Breast epithelium (tissue), 4 donors: ENCODE measurements at regions not wholly inside any gene's neighbourhood (a gene's known extent, or its start where the extent isn't known, plus 50 kb on each side); places are given as distances from the start of the nearest gene placed in this dataset.

Source experiments
- DNase-seq, 2 donors: peaks; one replicate each; pipeline ENCODE4 v3.0.0-alpha.2; 2019; ENCODE audit warnings: low spot score in 2 of 2
- H3K27ac ChIP-seq, 2 donors: fragments of 200-600 bp; sonication (generic) in 1 of 2; one replicate each; pipeline ENCODE4 v1.5.1; 2016 to 2019; ENCODE audit warnings: mild to moderate bottlenecking in 1 of 2
- H3K27me3 ChIP-seq, 2 donors: fragments of 200-600 bp; sonication (generic) in 1 of 2; one replicate each; pipeline versions ENCODE4 v1.5.1 to v1.6.0; 2017 to 2019; ENCODE audit warnings: control low read depth in 1 of 2, mild to moderate bottlenecking in 1 of 2
- H3K36me3 ChIP-seq: fragments of 200-600 bp; one replicate; pipeline ENCODE4 v1.5.1; 2019
- H3K4me1 ChIP-seq, 2 donors: fragments of 200-600 bp; sonication (generic); one replicate each; pipeline ENCODE4 v1.5.1; 2016 to 2019; ENCODE audit warnings: control low read depth in 1 of 2
- H3K4me3 ChIP-seq, 3 donors: fragments of 200-600 bp; sonication (generic); 1 replicate in 2 of 3; 2 replicates in 1 of 3; pipeline ENCODE4 v1.5.1; 2016 to 2019; ENCODE audit warnings: mild to moderate bottlenecking in 3 of 3, moderate library complexity in 2 of 3
- H3K9me3 ChIP-seq, 2 donors: fragments of 200-600 bp; sonication (generic) in 1 of 2; one replicate each; pipeline ENCODE4 v1.5.1; 2016 to 2019; ENCODE audit warnings: control low read depth in 1 of 2
- POLR2A ChIP-seq: fragments of 450-650 bp; IDR thresholded peaks from one replicate; pipeline ENCODE4 v1.6.1; 2016; ENCODE audit warnings: antibody characterized with exemption, mild to moderate bottlenecking, moderate library complexity
- POLR2AphosphoS5 ChIP-seq, 3 donors: sonication (generic); formaldehyde crosslinking; IDR thresholded peaks; one replicate each; pipeline ENCODE4 v1.6.1; 2017; ENCODE audit warnings: antibody characterized with exemption in 3 of 3
- intact Hi-C: fragments of 100-400 bp; cut with DNase I; formaldehyde crosslinking; loops from one replicate; pipeline ENCODE4 v1.15.1; 2023; ENCODE audit warnings: low total_unique reads
- TF ChIP-seq, protein P1 (sequence below), 3 donors: fragments of 450-650 bp; IDR thresholded peaks; one replicate each; pipeline ENCODE4 v1.5.1; 2016 to 2017; ENCODE audit warnings: antibody characterized with exemption in 3 of 3, mild to moderate bottlenecking in 3 of 3, moderate library complexity in 3 of 3

DNA sequence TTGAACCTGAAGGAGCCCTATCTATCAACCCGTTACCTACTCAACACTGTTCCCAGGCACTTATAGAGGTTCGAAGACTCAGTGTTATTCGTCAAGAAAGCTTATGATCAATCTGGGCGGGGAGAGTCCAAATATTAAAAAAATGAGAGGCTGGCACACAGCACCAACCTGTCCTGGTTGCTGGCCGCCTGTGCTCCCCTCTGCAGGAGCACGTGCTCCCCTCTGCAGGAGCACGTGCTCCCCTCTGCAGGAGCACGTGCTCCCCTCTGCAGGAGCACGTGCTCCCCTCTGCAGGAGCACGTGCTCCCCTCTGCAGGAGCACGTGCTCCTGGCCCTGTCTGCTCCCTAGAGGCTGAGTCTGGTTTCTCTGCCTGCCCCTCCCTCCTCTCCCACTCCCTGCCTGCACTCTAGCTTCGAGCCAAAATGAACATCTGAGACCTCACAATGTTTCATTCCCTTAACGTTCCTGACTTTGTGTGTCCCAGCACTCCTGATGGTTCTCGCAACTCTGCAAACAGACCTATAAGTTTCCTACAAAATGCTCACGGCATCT is 614.0 kb upstream of the ID2 start:
- Histone ChIP-seq H3K27ac (no peak overlapping the region), H3K27me3 (no peaks in the 10 kb centered on the region), H3K4me1 (no peaks in the 10 kb centered on the region), H3K36me3 (no peaks in the 10 kb centered on the region), H3K9me3 (no peaks in the 10 kb centered on the region), H3K4me3 (no peak overlapping the region)
- intact Hi-C loops, result no loop called here
- no peak for DNase-seq
- TF ChIP-seq, protein P1, sequence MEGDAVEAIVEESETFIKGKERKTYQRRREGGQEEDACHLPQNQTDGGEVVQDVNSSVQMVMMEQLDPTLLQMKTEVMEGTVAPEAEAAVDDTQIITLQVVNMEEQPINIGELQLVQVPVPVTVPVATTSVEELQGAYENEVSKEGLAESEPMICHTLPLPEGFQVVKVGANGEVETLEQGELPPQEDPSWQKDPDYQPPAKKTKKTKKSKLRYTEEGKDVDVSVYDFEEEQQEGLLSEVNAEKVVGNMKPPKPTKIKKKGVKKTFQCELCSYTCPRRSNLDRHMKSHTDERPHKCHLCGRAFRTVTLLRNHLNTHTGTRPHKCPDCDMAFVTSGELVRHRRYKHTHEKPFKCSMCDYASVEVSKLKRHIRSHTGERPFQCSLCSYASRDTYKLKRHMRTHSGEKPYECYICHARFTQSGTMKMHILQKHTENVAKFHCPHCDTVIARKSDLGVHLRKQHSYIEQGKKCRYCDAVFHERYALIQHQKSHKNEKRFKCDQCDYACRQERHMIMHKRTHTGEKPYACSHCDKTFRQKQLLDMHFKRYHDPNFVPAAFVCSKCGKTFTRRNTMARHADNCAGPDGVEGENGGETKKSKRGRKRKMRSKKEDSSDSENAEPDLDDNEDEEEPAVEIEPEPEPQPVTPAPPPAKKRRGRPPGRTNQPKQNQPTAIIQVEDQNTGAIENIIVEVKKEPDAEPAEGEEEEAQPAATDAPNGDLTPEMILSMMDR (IDR thresholded peaks at IDR 0.05), result no peak
- TF ChIP-seq POLR2A (no peak), POLR2AphosphoS5 (IDR thresholded peaks at IDR 0.05) (no peak)

DNA sequence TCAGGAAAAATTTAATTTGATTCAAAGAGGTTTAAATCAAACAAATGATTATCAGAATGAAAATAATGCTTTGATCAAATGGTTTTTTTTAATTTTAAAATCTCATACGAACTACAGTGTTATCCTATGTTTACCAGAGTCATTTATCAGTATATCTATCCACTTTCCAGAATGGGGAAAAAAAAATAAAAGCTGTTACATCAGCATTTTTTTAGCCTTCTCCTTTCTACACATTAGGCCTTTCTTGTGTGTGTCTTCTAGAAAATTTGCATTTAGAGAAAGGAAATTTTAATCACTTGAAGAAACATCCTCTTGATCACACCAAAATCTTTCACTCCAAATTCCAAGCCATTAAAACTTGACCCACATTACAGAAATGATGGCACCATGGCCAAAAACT is 608.9 kb upstream of the ID2 start:
- H3K9me3 ChIP-seq, result no peaks in the 10 kb centered on the region
- H3K36me3 ChIP-seq, result no peaks in the 10 kb centered on the region
- intact Hi-C loops, result no loop called here
- no peaks in the 10 kb centered on the region for H3K4me1 ChIP-seq
- TF ChIP-seq, protein P1 (IDR thresholded peaks at IDR 0.05), result no peak
- no peak for TF ChIP-seq POLR2AphosphoS5 (IDR thresholded peaks at IDR 0.05)
- TF ChIP-seq POLR2A, result no peak
- H3K27ac ChIP-seq, result no peak overlapping the region
- H3K27me3 ChIP-seq, result no peaks in the 10 kb centered on the region
- no peak for DNase-seq
- H3K4me3 ChIP-seq, result no peak overlapping the region

DNA sequence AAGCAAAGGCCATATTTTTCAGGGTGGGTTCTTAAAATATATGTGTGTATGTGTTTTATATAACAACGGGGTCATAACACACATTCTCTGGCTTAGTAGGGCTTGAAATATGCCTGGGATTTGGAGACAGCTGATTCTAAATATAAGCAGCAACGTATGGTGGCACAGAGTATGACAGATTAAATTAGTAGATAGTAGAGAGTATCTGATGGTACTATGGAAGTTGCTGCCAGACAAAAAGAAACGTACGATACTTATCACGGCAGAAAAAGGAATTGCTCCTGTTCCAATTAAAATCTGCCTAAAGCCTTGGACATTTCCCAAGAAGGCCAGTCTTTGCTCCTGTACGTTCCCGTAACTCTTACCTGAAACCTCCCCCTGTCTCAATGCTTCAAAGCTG is 607.9 kb upstream of the ID2 start:
- intact Hi-C loops, result no loop called here
- no peak for TF ChIP-seq POLR2AphosphoS5 (IDR thresholded peaks at IDR 0.05)
- TF ChIP-seq, protein P1 (IDR thresholded peaks at IDR 0.05), result no peak
- no peak for TF ChIP-seq POLR2A
- no peak overlapping the region for H3K4me3 ChIP-seq
- no peaks in the 10 kb centered on the region for H3K36me3 ChIP-seq
- no peaks in the 10 kb centered on the region for H3K9me3 ChIP-seq
- no peak overlapping the region for H3K27ac ChIP-seq
- no peaks in the 10 kb centered on the region for H3K4me1 ChIP-seq
- H3K27me3 ChIP-seq, result no peaks in the 10 kb centered on the region
- DNase-seq, result no peak

DNA sequence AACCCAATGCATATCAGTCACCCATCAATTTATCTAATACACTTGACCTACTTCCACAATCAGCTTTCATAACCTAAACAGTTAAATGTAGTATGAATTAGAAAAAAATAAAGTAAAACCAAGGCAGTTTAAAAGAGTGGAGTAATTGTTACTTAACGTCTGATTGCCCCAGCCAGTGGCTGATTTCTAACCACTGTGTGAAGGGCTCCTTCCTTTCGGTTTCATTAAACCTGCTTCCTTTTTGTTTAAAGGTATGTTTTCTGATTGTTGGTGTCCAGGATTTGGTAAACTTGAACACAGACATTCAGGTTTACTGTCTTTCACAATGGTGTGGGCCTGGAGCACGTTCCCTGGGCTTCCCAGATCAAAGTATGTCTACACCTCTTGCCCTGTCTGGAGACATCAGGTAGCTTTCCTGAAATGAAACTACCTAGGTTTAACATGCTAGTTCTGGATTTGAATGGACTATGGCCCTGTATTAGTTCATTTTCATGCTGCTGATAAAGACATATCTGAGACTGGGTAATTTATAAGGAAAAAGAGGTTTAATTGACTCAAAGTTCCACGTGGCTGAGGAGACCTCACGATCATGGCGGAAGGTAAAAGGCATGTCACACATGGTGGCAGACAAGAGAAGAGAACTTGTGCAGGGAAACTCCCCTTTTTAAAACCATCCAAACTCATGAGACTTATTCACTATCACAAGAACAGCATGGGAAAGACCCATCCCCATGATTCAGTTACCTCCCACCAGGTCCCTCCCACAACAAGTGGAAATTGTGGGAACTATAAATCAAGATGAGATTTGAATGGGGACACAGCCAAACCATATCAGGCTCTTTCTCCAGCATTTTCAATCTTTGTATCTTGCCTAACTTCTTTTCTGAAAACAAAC is 605.2 kb upstream of the ID2 start:
- Histone ChIP-seq H3K27ac (no peak overlapping the region), H3K9me3 (no peaks in the 10 kb centered on the region), H3K4me1 (no peaks in the 10 kb centered on the region), H3K36me3 (no peaks in the 10 kb centered on the region), H3K27me3 (no peaks in the 10 kb centered on the region), H3K4me3 (no peak overlapping the region)
- no peak for DNase-seq
- no peak for TF ChIP-seq POLR2A
- no peak for TF ChIP-seq POLR2AphosphoS5 (IDR thresholded peaks at IDR 0.05)
- TF ChIP-seq, protein P1 (IDR thresholded peaks at IDR 0.05), result no peak
- intact Hi-C loops, result no loop called here

DNA sequence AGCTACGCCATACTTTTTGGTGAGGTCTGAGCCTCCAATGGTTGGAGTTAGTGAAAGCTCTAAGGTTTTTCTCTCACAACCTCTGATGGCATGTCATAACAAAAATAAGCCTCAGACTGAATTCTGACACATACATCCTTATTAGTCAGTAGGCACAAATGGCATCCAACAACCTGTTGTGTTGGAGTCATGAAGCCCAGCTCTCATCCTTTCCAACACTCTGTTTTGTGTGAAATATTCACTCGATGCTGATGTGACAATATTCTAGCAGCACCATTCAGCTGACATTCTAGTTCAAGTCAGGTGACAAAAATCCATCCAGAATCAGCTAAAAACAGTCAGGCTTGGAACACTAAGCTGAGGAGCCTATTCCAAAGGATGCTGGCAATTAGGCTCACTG is 603.2 kb upstream of the ID2 start:
- no peaks in the 10 kb centered on the region for H3K9me3 ChIP-seq
- intact Hi-C loops, result no loop called here
- H3K4me3 ChIP-seq, result no peak overlapping the region
- H3K36me3 ChIP-seq, result no peaks in the 10 kb centered on the region
- no peaks in the 10 kb centered on the region for H3K27me3 ChIP-seq
- no peak overlapping the region for H3K27ac ChIP-seq
- no peak for DNase-seq
- TF ChIP-seq, protein P1 (IDR thresholded peaks at IDR 0.05), result no peak
- TF ChIP-seq POLR2A (no peak), POLR2AphosphoS5 (IDR thresholded peaks at IDR 0.05) (no peak)
- no peaks in the 10 kb centered on the region for H3K4me1 ChIP-seq
